ENCODE measurements at regions not wholly inside any gene's neighbourhood (a gene's known extent, or its start where the extent isn't known, plus 50 kb on each side); places are given as distances from the start of the nearest gene placed in this dataset.

DNA sequence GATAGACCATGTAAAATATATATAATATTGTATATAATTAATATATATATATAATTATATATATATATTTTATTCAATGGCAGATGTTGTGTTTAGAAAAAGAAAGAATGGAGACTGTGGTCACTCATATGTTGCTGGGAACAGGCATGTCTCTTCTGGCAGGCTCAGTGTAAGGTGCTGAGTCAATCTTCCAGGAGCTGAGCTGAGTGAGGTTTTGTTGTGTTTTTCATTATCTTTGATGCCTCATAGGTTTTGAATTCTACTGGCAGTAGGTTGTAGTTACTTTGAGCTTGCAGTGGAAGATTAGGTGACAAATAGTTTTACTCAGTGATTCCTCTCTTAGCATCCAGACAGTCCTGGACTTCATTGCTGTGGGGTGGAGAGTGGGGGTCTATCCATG is 561.3 kb downstream of the IRX1 start (continued):
- TF ChIP-seq REST (IDR thresholded peaks at IDR 0.05; ENCODE audit: unreplicated experiment) (no peak), EZH2phosphoT487 (IDR thresholded peaks at IDR 0.05; ENCODE audit: unreplicated experiment) (no peak), POLR2AphosphoS5 (IDR thresholded peaks at IDR 0.05; ENCODE audit: low read depth) (no peak), CTCF (conservative IDR thresholded peaks at IDR 0.05; ENCODE audit: low read depth in 2 of 2) (no peak)

- H3K4me3 ChIP-seq, result no peak overlapping the region
- Mint-ChIP-seq H3K4me3 (no peak overlapping the region), H3K4me1 (no peaks in the 10 kb centered on the region), H3K9me3 (no peaks in the 10 kb centered on the region), H3K27ac (no peak overlapping the region), H3K27me3 (ENCODE audit: insufficient read depth, low read depth, poor library complexity) (no peaks in the 10 kb centered on the region), H3K36me3 (ENCODE audit: low read depth) (no peaks in the 10 kb centered on the region)
- no peak overlapping the region for H3K4me2 ChIP-seq
- H3K79me2 ChIP-seq (replicated peaks; ENCODE audit: insufficient read depth), result no peaks in the 10 kb centered on the region
- H4K20me1 ChIP-seq (replicated peaks; ENCODE audit: insufficient read depth), result no peaks in the 10 kb centered on the region
- no peak for ATAC-seq
- no peak overlapping the region for H3K27ac ChIP-seq (ENCODE audit: low read depth)
- no peaks in the 10 kb centered on the region for H3K4me1 ChIP-seq (ENCODE audit: insufficient read depth)
- no peaks in the 10 kb centered on the region for H3F3A ChIP-seq (replicated peaks; ENCODE audit: low read depth)
- no peaks in the 10 kb centered on the region; the same call in none of the 2 replicates for H3K9me2 ChIP-seq (ENCODE audit: insufficient read depth)
- no peak for DNase-seq (ENCODE audit: low spot score)
- no peaks in the 10 kb centered on the region for H3K27me3 ChIP-seq (ENCODE audit: insufficient read depth)
- H3K36me3 ChIP-seq (ENCODE audit: insufficient read depth), result no peaks in the 10 kb centered on the region
- H2AFZ ChIP-seq, result no peak overlapping the region
- no peak for TF ChIP-seq CTCF (conservative IDR thresholded peaks at IDR 0.05; ENCODE audit: low read depth in 2 of 2)
- no peak for TF ChIP-seq EZH2phosphoT487 (IDR thresholded peaks at IDR 0.05; ENCODE audit: unreplicated experiment)
- TF ChIP-seq CREB1 (CRISPR knock-in tag; IDR thresholded peaks at IDR 0.05; ENCODE audit: low read depth), result no peak
- TF ChIP-seq REST (IDR thresholded peaks at IDR 0.05; ENCODE audit: unreplicated experiment), result no peak
- TF ChIP-seq EZH2 (IDR thresholded peaks at IDR 0.05; ENCODE audit: low read depth, unreplicated experiment), result no peak
- TF ChIP-seq POLR2AphosphoS5 (IDR thresholded peaks at IDR 0.05; ENCODE audit: low read depth), result no peak
- no peak for TF ChIP-seq ZNF331 (CRISPR knock-in tag; IDR thresholded peaks at IDR 0.05; ENCODE audit: low read depth)
These were observed 563.3 kb downstream of the IRX1 start for GRCh38 chr5:4158750-4159447.

All from GM23338 (cell line).